Heart right ventricle (tissue), 16 donors: ENCODE measurements at regions not wholly inside any gene's neighbourhood (a gene's known extent, or its start where the extent isn't known, plus 50 kb on each side); places are given as distances from the start of the nearest gene placed in this dataset.

Source experiments
- ATAC-seq, 8 donors: fragments of 200-7000 bp; cut with Tn5 transposase; one replicate each; pipeline ENCODE4 v1.9.1; 2020; ENCODE audit warnings: mild to moderate bottlenecking in 8 of 8, moderate library complexity in 8 of 8, moderate number of reproducible peaks in 1 of 8
- DNase-seq, 2 donors: peaks; one replicate each; pipeline ENCODE4 v3.0.0-alpha.2; 2020
- H3K27ac ChIP-seq, 10 donors: fragments of 200-600 bp; sonication (generic) in 2 of 10; one replicate each; pipeline versions ENCODE4 v1.5.0 to v1.8.0; 2020 to 2022; ENCODE audit warnings: mild to moderate bottlenecking in 3 of 10
- H3K27me3 ChIP-seq, 7 donors: fragments of 200-600 bp; one replicate each; pipeline ENCODE4 v1.8.0; 2021 to 2022; ENCODE audit warnings: mild to moderate bottlenecking in 2 of 7
- H3K36me3 ChIP-seq, 9 donors: fragments of 200-600 bp; sonication (generic) in 1 of 9; one replicate each; pipeline versions ENCODE4 v1.5.0 to v1.8.0; 2020 to 2022; ENCODE audit warnings: mild to moderate bottlenecking in 2 of 9
- H3K4me1 ChIP-seq, 9 donors: fragments of 200-600 bp; sonication (generic) in 1 of 9; one replicate each; pipeline versions ENCODE4 v1.5.0 to v1.8.0; 2020 to 2022; ENCODE audit warnings: mild to moderate bottlenecking in 4 of 9
- H3K4me3 ChIP-seq, 10 donors: fragments of 200-600 bp; sonication (generic) in 2 of 10; one replicate each; pipeline versions ENCODE4 v1.5.0 to v1.8.0; 2020 to 2022; ENCODE audit warnings: mild to moderate bottlenecking in 7 of 10, moderate library complexity in 2 of 10
- H3K9me3 ChIP-seq, 11 donors: fragments of 200-600 bp in 10 of 11; sonication (generic) in 2 of 11; one replicate each; pipeline versions ENCODE4 v1.5.0 to v1.8.0; 2013 to 2022; ENCODE audit warnings: mild to moderate bottlenecking in 2 of 11, control low read depth in 1 of 11, moderate library complexity in 1 of 11
- WGBS, 2 donors: extraction: QIAGEN DNeasy Blood & Tissue Kit; methylation state at CpG; one replicate each; pipeline ENCODE4 v1.1.7; 2013; ENCODE audit warnings: inconsistent platforms in 1 of 2; 5-methylcytosine and 5-hydroxymethylcytosine counted together
- intact Hi-C, 10 donors: fragments of 100-400 bp; cut with DNase I; formaldehyde crosslinking; loops; one replicate each; pipeline versions ENCODE4 v1.11.1 to v1.14.2; 2022
- TF ChIP-seq, protein P1 (sequence below), 9 donors: fragments of 200-600 bp; sonication (generic) in 2 of 9; IDR thresholded peaks; one replicate each; pipeline versions ENCODE4 v1.5.0 to v1.8.0; 2021 to 2022; ENCODE audit warnings: antibody characterized with exemption in 9 of 9, mild to moderate bottlenecking in 5 of 9, moderate library complexity in 1 of 9
- donor health status: Arrhythmogenic right ventricular cardiomyopathy.
- donor health status: ischemic (EF 13 %, LVEDD 7.1; RV severe dilation, severe dysfunction).
- donor health status: healthy with polysubstance abuse.
- donor health status: DM: no; HTN: yes; CAD: no.
- donor health status: DM: no; HTN: no; CAD: no.
- donor health status: ischemic (EF 25% LVEDD 6.9; RV normal size, moderate dysfunction).
- donor health status: ischemic (EF 25% LVEDD 5.7; RV mildly dilated, moderate dysfunction).
- donor health status: healthy.
- donor health status: DM: yes; HTN: yes; CAD: no.
- donor health status: Ischemic cardiomyopathy.
- donor health status: ischemic (EF 35%, LVEDD 5.7; RV mildly dilated, moderate dysfunction).
- donor health status: nonischemic (EF 11% LVEDD 7.7; RV severe dilation, severe dysfunction).
- donor health status: DM: yes; HTN: yes; CAD: no.
- donor health status: PGD.
- donor health status: ischemic (EF 29% LVEDD 5.4; RV normal size, mild dysfunction).
- donor health status: nonischemic (EF 23%, LVEDD 6.1; RV moderate dilation, normal function).

DNA sequence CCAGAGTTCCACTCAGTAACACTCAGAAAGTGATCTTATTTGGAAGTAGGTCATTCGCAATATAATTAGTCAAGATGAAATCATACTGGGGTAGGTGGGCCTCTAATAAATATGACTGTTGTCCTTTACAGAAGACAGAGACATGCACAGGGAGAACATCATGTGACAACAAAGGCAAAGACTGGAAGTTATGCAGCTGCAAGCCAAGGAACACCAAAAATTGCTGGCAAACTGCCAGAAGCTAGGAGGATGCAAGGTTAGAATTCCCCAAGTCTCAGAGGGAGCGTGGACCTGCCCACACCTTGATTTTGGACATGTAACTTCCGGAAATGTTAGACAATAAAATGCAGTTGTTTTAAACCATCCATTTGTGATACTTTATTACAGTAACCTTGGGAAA lies 471.5 kb upstream of the AGTR1 start:
- DNase-seq (no peak), ATAC-seq (no peak)
- 77 to 83% methylated on average over 3 of the region's 3 CpGs for WGBS, 2 donors
- no peaks in the 10 kb centered on the region for H3K9me3 ChIP-seq
- intact Hi-C loops: no loop called here
- no peak overlapping the region for H3K27ac ChIP-seq
- no peaks in the 10 kb centered on the region for H3K36me3 ChIP-seq
- H3K27me3 ChIP-seq: no peaks in the 10 kb centered on the region
- TF ChIP-seq, protein P1, sequence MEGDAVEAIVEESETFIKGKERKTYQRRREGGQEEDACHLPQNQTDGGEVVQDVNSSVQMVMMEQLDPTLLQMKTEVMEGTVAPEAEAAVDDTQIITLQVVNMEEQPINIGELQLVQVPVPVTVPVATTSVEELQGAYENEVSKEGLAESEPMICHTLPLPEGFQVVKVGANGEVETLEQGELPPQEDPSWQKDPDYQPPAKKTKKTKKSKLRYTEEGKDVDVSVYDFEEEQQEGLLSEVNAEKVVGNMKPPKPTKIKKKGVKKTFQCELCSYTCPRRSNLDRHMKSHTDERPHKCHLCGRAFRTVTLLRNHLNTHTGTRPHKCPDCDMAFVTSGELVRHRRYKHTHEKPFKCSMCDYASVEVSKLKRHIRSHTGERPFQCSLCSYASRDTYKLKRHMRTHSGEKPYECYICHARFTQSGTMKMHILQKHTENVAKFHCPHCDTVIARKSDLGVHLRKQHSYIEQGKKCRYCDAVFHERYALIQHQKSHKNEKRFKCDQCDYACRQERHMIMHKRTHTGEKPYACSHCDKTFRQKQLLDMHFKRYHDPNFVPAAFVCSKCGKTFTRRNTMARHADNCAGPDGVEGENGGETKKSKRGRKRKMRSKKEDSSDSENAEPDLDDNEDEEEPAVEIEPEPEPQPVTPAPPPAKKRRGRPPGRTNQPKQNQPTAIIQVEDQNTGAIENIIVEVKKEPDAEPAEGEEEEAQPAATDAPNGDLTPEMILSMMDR (IDR thresholded peaks at IDR 0.05): no peak
- no peak overlapping the region for H3K4me3 ChIP-seq
- no peaks in the 10 kb centered on the region for H3K4me1 ChIP-seq

GRCh38 chr3:148227534-148227933 lies 470.2 kb upstream of the AGTR1 start:
- Histone ChIP-seq H3K4me3 (no peak overlapping the region), H3K27me3 (no peaks in the 10 kb centered on the region), H3K27ac (no peak overlapping the region), H3K36me3 (no peaks in the 10 kb centered on the region), H3K4me1 (no peaks in the 10 kb centered on the region), H3K9me3 (no peaks in the 10 kb centered on the region)
- no peak for DNase-seq
- TF ChIP-seq, protein P1 (IDR thresholded peaks at IDR 0.05): no peak
- intact Hi-C loops: no loop called here
- WGBS, 2 donors: 87 to 93% methylated on average over 1 of the region's 1 CpG
- no peak for ATAC-seq

DNA sequence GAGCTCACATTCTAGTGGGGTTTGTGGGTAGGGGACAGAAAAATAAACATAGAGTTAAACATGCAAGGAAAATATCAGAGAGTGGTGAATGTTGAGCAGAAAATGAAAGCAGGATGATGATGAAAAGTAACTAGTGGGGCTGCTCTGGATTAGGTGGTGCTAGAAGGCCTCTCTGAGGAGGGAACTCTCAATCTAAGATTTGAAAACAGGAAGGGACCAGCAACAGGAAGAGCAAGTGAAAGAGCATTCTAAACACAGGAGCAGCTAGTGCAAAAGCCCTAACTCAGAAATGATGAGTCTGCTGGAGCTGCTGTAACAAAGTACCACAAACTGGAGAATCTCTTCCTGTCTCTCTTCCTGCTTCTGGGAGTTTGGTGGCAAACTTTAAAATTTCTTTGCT lies 468.6 kb upstream of the AGTR1 start:
- Histone ChIP-seq H3K27ac (no peak overlapping the region), H3K4me1 (no peaks in the 10 kb centered on the region), H3K36me3 (no peaks in the 10 kb centered on the region), H3K9me3 (no peaks in the 10 kb centered on the region), H3K27me3 (no peaks in the 10 kb centered on the region), H3K4me3 (no peak overlapping the region)
- DNase-seq (no peak), ATAC-seq (no peak)
- intact Hi-C loops: no loop called here
- TF ChIP-seq, protein P1 (IDR thresholded peaks at IDR 0.05): no peak

GRCh38 chr3:148230473-148230872 lies 467.2 kb upstream of the AGTR1 start:
- Histone ChIP-seq H3K4me1 (no peaks in the 10 kb centered on the region), H3K36me3 (no peaks in the 10 kb centered on the region), H3K27ac (no peak overlapping the region), H3K9me3 (no peaks in the 10 kb centered on the region), H3K4me3 (no peak overlapping the region), H3K27me3 (no peaks in the 10 kb centered on the region)
- ATAC-seq (no peak), DNase-seq (no peak)
- intact Hi-C loops: no loop called here
- TF ChIP-seq, protein P1 (IDR thresholded peaks at IDR 0.05): no peak
- 86 to 91% methylated on average over 2 of the region's 2 CpGs for WGBS, 2 donors

DNA sequence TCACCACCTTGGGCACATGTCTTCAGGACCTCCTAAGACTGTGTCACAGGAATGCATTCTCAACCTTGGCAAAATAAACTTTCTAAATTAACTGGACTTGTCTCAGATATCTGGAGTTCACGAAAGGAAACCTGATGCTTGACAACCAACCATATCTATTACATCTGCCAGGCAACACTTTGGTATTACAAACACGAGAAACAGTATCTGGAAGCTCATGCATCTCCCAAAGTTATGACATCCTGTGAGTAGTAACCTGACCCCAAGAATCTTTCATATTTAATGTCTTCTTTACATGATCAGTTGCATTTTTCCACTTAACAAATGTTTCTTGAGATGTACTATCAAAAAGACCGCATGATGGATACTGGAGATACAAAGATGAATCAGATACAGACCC lies 465.3 kb upstream of the AGTR1 start:
- ATAC-seq (no peak), DNase-seq (no peak)
- Histone ChIP-seq H3K9me3 (no peaks in the 10 kb centered on the region), H3K27ac (no peak overlapping the region), H3K4me1 (no peaks in the 10 kb centered on the region), H3K27me3 (no peaks in the 10 kb centered on the region), H3K36me3 (no peaks in the 10 kb centered on the region), H3K4me3 (no peak overlapping the region)
- TF ChIP-seq, protein P1 (IDR thresholded peaks at IDR 0.05): no peak
- 80 to 87% methylated on average over 3 of the region's 3 CpGs for WGBS, 2 donors
- intact Hi-C loops: no loop called here
